GM12874 (cell line): ENCODE measurements at regions not wholly inside any gene's neighbourhood (a gene's known extent, or its start where the extent isn't known, plus 50 kb on each side); places are given as distances from the start of the nearest gene placed in this dataset.

Experiments used
- TF ChIP-seq, protein P1 (sequence below): IDR thresholded peaks from 2 replicates; pipeline ENCODE4 v1.5.1; 2011; ENCODE audit warnings: low read depth, mild to moderate bottlenecking, control low read depth, low read length, moderate library complexity; ENCODE audit not compliant: insufficient read depth

DNA sequence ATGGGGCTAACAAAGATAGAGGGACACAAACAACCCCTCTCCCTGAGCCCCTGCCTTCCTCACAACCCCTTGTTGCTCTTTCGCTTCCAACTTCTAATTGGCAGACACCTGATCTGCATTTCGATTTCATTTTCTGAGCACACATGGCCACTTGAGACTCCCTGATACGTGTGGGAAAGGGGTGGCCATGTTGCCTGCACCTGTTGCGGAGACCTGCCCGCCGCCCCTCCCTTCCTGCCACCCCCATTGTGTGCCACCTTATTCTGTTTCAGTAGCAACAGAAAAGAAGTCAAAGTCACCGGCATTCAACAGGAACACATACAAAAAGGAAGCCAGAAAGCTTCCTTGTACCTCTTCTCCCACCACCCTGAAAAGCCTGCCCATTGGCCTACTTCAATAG lies 254.7 kb upstream of the SOX9 start:
- TF ChIP-seq, protein P1, sequence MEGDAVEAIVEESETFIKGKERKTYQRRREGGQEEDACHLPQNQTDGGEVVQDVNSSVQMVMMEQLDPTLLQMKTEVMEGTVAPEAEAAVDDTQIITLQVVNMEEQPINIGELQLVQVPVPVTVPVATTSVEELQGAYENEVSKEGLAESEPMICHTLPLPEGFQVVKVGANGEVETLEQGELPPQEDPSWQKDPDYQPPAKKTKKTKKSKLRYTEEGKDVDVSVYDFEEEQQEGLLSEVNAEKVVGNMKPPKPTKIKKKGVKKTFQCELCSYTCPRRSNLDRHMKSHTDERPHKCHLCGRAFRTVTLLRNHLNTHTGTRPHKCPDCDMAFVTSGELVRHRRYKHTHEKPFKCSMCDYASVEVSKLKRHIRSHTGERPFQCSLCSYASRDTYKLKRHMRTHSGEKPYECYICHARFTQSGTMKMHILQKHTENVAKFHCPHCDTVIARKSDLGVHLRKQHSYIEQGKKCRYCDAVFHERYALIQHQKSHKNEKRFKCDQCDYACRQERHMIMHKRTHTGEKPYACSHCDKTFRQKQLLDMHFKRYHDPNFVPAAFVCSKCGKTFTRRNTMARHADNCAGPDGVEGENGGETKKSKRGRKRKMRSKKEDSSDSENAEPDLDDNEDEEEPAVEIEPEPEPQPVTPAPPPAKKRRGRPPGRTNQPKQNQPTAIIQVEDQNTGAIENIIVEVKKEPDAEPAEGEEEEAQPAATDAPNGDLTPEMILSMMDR: no peak

- TF ChIP-seq, protein P1: no peak
Observed at GRCh38 chr17:71869293-71869692, 251.5 kb upstream of the SOX9 start.

DNA sequence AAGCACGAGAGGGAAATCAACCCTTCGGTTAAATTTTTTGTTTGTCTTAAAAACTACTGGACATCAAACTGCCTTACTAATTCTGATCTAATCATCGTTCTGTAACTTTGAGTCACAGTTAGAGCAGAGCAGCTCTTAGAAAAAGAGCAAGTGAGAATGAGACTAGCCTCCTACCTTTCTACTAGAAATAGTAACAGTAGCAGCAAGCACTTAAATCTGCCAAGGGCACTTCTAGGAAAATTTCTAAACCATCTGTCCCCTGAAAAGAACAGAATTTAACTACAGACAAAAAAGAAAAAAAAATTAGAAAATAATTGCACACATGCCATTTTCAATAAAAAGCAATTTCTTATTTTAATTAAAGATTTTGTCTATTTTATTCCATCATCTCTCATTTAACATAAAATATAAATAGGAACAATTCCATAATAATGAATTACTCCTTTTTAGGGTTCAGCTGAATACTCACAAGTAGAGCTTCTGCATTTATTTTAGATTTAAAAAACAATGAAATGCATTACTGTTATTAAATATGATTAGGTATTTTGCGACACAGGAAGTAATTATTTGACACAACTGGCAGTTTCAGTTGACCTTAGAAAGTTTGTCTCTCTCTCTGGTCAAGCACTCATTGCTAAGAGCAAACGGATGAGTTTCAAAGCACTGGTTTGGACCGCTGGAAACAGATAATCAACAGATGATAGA lies 250.8 kb upstream of the SOX9 start:
- TF ChIP-seq, protein P1: no peak

DNA sequence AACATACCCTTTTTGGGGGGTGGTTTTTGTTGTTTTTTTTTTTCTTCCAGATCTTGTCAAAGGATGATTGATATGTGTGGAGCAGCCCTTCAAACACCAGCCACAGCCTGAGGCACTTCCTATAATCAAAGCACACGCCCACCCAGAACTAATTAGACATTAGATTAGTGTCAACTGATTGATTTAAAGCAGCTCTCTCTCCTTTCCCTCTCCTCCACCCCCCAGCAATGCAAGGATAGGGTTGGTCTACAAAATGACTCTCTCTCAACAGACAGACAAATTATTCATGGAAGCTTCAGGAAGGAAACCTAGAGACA lies 250.3 kb upstream of the SOX9 start:
- TF ChIP-seq, protein P1: no peak

GRCh38 chr17:71872843-71873485 lies 247.9 kb upstream of the SOX9 start:
- TF ChIP-seq, protein P1: no peak

DNA sequence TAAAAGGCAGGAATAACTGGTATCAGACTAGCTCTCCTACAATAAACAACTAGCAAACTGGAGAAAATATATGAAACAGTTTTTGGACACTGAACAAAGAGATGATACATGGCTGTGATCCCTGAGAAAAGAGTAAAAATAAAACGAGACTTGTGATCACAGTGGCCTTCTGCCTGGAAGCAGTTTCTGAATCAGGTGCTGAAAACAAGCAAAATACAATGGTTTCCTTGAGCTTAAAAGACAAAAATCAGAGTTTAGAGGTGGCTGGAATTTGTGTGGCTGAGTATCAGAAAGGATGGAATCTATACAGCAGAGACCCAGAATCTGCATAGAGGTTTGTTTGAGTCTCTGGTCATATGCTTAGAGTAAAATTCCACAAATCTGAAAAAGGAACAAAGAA lies 242.5 kb upstream of the SOX9 start:
- TF ChIP-seq, protein P1: no peak

- TF ChIP-seq, protein P1: no peak
Observed at GRCh38 chr17:71878998-71879397, 241.8 kb upstream of the SOX9 start.
